DND-41 (cell line): ENCODE measurements at regions not wholly inside any gene's neighbourhood (a gene's known extent, or its start where the extent isn't known, plus 50 kb on each side); places are given as distances from the start of the nearest gene placed in this dataset.

ENCODE experiments used
- CTCF ChIP-seq: IDR thresholded peaks from 2 replicates; pipeline ENCODE4 v1.5.1; 2012; ENCODE audit warnings: borderline replicate concordance, low read length, moderate library complexity, mild to moderate bottlenecking; ENCODE audit not compliant: poor library complexity, severe bottlenecking; ENCODE audit errors: extremely low read depth
- EZH2 ChIP-seq: IDR thresholded peaks from 3 replicates; pipeline ENCODE4 v1.6.1; 2012; ENCODE audit warnings: borderline replicate concordance, low read depth, mild to moderate bottlenecking, moderate library complexity, low read length, inconsistent platforms; ENCODE audit not compliant: severe bottlenecking

GRCh38 chr17:71636644-71637043, 484.2 kb upstream of the SOX9 start:
- no peak for TF ChIP-seq CTCF
- no peak for TF ChIP-seq EZH2
